ENCODE measurements at regions not wholly inside any gene's neighbourhood (a gene's known extent, or its start where the extent isn't known, plus 50 kb on each side); places are given as distances from the start of the nearest gene placed in this dataset.
A peak's percentile ranks its signal among the peaks of the same experiment; 100 is the strongest.

- Histone ChIP-seq H3K79me2 (ENCODE audit: insufficient read depth, low read length) (no peaks in the 10 kb centered on the region; the same call in 1 of the 2 replicates), H4K91ac (ENCODE audit: insufficient read length, low read depth, low read length) (no peak overlapping the region), H4K20me1 (ENCODE audit: control insufficient read depth, insufficient read depth, insufficient read length) (peaks cover under 1% of the 10 kb centered on the region), H3K23me2 (ENCODE audit: insufficient read length, low read depth, low read length, poor library complexity, severe bottlenecking) (no peaks in the 10 kb centered on the region), H3K9me3 (ENCODE audit: control insufficient read depth, low read depth, low read length) (no peaks in the 10 kb centered on the region), H3K4me1 (ENCODE audit: insufficient read depth, low read length) (peaks cover 3% of the 10 kb centered on the region; the same call in 1 of the 2 replicates), H3K4me2 (ENCODE audit: insufficient read depth, insufficient read length, low read length) (no peak overlapping the region), H3T11ph (ENCODE audit: low read length) (no peak overlapping the region), H2BK20ac (ENCODE audit: low read depth, low read length, poor library complexity, severe bottlenecking) (no peak overlapping the region), H3K79me1 (ENCODE audit: insufficient read depth, low read depth, low read length, poor library complexity, severe bottlenecking) (no peaks in the 10 kb centered on the region), H3K27me3 (ENCODE audit: insufficient read depth, low read length) (no peaks in the 10 kb centered on the region), H3K14ac (ENCODE audit: insufficient read depth, low read length) (no peak overlapping the region), H3K9ac (ENCODE audit: extremely low read depth, insufficient read length, low read length) (no peak overlapping the region), H4K8ac (replicated peaks; ENCODE audit: insufficient read length, low read depth, low read length) (no peak overlapping the region), H3K18ac (ENCODE audit: insufficient read length, low read depth, low read length) (no peak overlapping the region), H4K5ac (ENCODE audit: insufficient read length, low read depth, low read length) (no peak overlapping the region), H2AFZ (ENCODE audit: low read length) (no peak overlapping the region), H2BK5ac (ENCODE audit: insufficient read length, low read length) (no peak overlapping the region), H2AK5ac (ENCODE audit: insufficient read length, low read length) (no peak overlapping the region), H3K23ac (ENCODE audit: insufficient read length, low read depth, low read length) (no peak overlapping the region), H2BK120ac (ENCODE audit: low read depth, low read length, poor library complexity, severe bottlenecking) (no peak overlapping the region), H2BK15ac (ENCODE audit: low read depth, low read length) (no peak overlapping the region), H2BK12ac (ENCODE audit: insufficient read length, low read depth, low read length) (no peak overlapping the region), H3K4ac (ENCODE audit: low read depth, low read length) (no peak overlapping the region), H3K27ac (ENCODE audit: insufficient read length, low read depth, low read length) (no peak overlapping the region), H3K56ac (ENCODE audit: insufficient read length, low read depth, low read length) (no peak overlapping the region)
- TF ChIP-seq CTCF (conservative IDR thresholded peaks at IDR 0.05) = no peak
- Mint-ChIP-seq H3K9me3 (no peaks in the 10 kb centered on the region), H3K27me3 (ENCODE audit: low read depth) (no peaks in the 10 kb centered on the region; the same call in none of the 2 replicates), H3K4me3 (no peak overlapping the region), H3K27ac (peak overlapping the region in 1 of 3 experiments; percentile 81; a peak in 2 of 7 replicates), H3K4me1 (peaks cover 22 to 35% of the 10 kb centered on the region in 2 experiments), H3K36me3 (ENCODE audit: insufficient read depth in 1 of 3, low read depth in 3 of 3) (no peaks in the 10 kb centered on the region; a peak in 1 of 7 replicates)
- DNase-seq = no peak
- WGBS (ENCODE audit: extremely low coverage, insufficient read length, low lambda C conversion rate) = no CpG with 5 or more reads among the region's 4 CpGs
Measured at GRCh38 chr15:29471757-29472156, 202.1 kb upstream of the NSMCE3 start.

Data from H9 (cell line).